ENCODE measurements at regions not wholly inside any gene's neighbourhood (a gene's known extent, or its start where the extent isn't known, plus 50 kb on each side); places are given as distances from the start of the nearest gene placed in this dataset.

DNA sequence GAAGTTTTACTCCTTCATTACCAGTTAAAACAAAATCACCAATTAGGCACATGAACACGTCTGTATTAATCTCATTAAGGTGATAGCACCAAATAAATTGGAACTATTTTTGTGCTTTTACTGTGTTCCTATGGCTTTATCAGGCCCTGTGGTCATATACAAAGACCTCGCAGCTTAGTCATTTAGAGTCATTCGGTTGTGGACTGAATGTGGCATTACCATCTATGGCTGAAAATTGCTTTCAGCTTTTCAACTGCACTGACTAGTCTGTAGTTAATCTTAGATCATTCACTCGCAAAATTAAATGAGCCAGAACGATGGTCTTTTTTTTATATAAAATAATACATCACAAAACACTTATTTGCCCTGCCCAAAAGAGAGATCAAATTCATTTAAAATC, 601.7 kb downstream of the NR4A2 start:
- Histone ChIP-seq H3K36me3 (replicated peaks in 1 of 2; ENCODE audit: control insufficient read depth in 1 of 2, insufficient read depth in 2 of 2, low read length in 1 of 2) (no peaks in the 10 kb centered on the region), H3K27me3 (ENCODE audit: insufficient read depth) (no peaks in the 10 kb centered on the region; the same call in 1 of the 2 replicates), H3F3A (replicated peaks; ENCODE audit: insufficient read depth) (no peaks in the 10 kb centered on the region), H3K9me3 (no peaks in the 10 kb centered on the region), H3K79me2 (ENCODE audit: insufficient read depth) (no peaks in the 10 kb centered on the region), H4K20me1 (ENCODE audit: insufficient read depth) (no peaks in the 10 kb centered on the region), H3K4me2 (no peak overlapping the region), H3K27ac (ENCODE audit: low read depth in 2 of 2, low read length in 1 of 2) (no peak overlapping the region), H3K9ac (no peak overlapping the region), H3K9me2 (no peaks in the 10 kb centered on the region), H3K4me3 (ENCODE audit: low read depth in 2 of 2, low read length in 1 of 2) (no peak overlapping the region), H2AFZ (ENCODE audit: low read depth) (no peak overlapping the region), H3K4me1 (ENCODE audit: control insufficient read depth in 1 of 2, insufficient read depth in 2 of 2, low read depth in 1 of 2, low read length in 1 of 2) (no peaks in the 10 kb centered on the region)
- DNase-seq, result no peak
- WGBS (ENCODE audit: low lambda C conversion rate), result 15% methylated on average over 5 of the region's 5 CpGs
- CTCF ChIA-PET, result no interaction called here
- POLR2A ChIA-PET, result no interaction called here
- TF ChIP-seq, protein P1, sequence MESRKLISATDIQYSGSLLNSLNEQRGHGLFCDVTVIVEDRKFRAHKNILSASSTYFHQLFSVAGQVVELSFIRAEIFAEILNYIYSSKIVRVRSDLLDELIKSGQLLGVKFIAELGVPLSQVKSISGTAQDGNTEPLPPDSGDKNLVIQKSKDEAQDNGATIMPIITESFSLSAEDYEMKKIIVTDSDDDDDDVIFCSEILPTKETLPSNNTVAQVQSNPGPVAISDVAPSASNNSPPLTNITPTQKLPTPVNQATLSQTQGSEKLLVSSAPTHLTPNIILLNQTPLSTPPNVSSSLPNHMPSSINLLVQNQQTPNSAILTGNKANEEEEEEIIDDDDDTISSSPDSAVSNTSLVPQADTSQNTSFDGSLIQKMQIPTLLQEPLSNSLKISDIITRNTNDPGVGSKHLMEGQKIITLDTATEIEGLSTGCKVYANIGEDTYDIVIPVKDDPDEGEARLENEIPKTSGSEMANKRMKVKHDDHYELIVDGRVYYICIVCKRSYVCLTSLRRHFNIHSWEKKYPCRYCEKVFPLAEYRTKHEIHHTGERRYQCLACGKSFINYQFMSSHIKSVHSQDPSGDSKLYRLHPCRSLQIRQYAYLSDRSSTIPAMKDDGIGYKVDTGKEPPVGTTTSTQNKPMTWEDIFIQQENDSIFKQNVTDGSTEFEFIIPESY (IDR thresholded peaks at IDR 0.05; ENCODE audit: borderline replicate concordance, low read depth), result no peak
- TF ChIP-seq CHD2 (IDR thresholded peaks at IDR 0.05; ENCODE audit: low read length, partially characterized antibody) (no peak), RXRA (IDR thresholded peaks at IDR 0.05; ENCODE audit: borderline replicate concordance, low read depth) (no peak), NRF1 (IDR thresholded peaks at IDR 0.05; ENCODE audit: low read depth, low read length) (no peak), RAD21 (IDR thresholded peaks at IDR 0.05; ENCODE audit: low read length) (no peak), RCOR1 (IDR thresholded peaks at IDR 0.05; ENCODE audit: low read length) (no peak), TEAD4 (IDR thresholded peaks at IDR 0.05; ENCODE audit: borderline replicate concordance, insufficient read depth) (no peak), POLR2AphosphoS5 (IDR thresholded peaks at IDR 0.05; ENCODE audit: low read depth, low read length) (no peak), FOXJ3 (CRISPR knock-in tag; IDR thresholded peaks at IDR 0.05) (no peak), ELF1 (IDR thresholded peaks at IDR 0.05) (no peak), GATA2 (CRISPR knock-in tag; IDR thresholded peaks at IDR 0.05) (no peak), JUND (IDR thresholded peaks at IDR 0.05) (no peak), RFX5 (IDR thresholded peaks at IDR 0.05; ENCODE audit: low read length) (no peak), YY1 (IDR thresholded peaks at IDR 0.05; ENCODE audit: low read depth) (no peak)
- TF ChIP-seq, protein P2, sequence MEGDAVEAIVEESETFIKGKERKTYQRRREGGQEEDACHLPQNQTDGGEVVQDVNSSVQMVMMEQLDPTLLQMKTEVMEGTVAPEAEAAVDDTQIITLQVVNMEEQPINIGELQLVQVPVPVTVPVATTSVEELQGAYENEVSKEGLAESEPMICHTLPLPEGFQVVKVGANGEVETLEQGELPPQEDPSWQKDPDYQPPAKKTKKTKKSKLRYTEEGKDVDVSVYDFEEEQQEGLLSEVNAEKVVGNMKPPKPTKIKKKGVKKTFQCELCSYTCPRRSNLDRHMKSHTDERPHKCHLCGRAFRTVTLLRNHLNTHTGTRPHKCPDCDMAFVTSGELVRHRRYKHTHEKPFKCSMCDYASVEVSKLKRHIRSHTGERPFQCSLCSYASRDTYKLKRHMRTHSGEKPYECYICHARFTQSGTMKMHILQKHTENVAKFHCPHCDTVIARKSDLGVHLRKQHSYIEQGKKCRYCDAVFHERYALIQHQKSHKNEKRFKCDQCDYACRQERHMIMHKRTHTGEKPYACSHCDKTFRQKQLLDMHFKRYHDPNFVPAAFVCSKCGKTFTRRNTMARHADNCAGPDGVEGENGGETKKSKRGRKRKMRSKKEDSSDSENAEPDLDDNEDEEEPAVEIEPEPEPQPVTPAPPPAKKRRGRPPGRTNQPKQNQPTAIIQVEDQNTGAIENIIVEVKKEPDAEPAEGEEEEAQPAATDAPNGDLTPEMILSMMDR (IDR thresholded peaks at IDR 0.05), result no peak
- TF ChIP-seq, protein P3, sequence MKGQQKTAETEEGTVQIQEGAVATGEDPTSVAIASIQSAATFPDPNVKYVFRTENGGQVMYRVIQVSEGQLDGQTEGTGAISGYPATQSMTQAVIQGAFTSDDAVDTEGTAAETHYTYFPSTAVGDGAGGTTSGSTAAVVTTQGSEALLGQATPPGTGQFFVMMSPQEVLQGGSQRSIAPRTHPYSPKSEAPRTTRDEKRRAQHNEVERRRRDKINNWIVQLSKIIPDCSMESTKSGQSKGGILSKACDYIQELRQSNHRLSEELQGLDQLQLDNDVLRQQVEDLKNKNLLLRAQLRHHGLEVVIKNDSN (IDR thresholded peaks at IDR 0.05; ENCODE audit: borderline replicate concordance, low read depth), result no peak
- TF ChIP-seq, protein P4, sequence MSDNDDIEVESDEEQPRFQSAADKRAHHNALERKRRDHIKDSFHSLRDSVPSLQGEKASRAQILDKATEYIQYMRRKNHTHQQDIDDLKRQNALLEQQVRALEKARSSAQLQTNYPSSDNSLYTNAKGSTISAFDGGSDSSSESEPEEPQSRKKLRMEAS (IDR thresholded peaks at IDR 0.05; ENCODE audit: low read depth), result no peak
- TF ChIP-seq, protein P5, sequence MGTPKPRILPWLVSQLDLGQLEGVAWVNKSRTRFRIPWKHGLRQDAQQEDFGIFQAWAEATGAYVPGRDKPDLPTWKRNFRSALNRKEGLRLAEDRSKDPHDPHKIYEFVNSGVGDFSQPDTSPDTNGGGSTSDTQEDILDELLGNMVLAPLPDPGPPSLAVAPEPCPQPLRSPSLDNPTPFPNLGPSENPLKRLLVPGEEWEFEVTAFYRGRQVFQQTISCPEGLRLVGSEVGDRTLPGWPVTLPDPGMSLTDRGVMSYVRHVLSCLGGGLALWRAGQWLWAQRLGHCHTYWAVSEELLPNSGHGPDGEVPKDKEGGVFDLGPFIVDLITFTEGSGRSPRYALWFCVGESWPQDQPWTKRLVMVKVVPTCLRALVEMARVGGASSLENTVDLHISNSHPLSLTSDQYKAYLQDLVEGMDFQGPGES (IDR thresholded peaks at IDR 0.05; ENCODE audit: low read depth, low read length), result no peak
- TF ChIP-seq, protein P6, sequence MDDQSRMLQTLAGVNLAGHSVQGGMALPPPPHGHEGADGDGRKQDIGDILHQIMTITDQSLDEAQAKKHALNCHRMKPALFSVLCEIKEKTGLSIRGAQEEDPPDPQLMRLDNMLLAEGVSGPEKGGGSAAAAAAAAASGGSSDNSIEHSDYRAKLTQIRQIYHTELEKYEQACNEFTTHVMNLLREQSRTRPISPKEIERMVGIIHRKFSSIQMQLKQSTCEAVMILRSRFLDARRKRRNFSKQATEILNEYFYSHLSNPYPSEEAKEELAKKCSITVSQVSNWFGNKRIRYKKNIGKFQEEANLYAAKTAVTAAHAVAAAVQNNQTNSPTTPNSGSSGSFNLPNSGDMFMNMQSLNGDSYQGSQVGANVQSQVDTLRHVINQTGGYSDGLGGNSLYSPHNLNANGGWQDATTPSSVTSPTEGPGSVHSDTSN (IDR thresholded peaks at IDR 0.05), result no peak
